ENCODE measurements at regions not wholly inside any gene's neighbourhood (a gene's known extent, or its start where the extent isn't known, plus 50 kb on each side); places are given as distances from the start of the nearest gene placed in this dataset.

DNA sequence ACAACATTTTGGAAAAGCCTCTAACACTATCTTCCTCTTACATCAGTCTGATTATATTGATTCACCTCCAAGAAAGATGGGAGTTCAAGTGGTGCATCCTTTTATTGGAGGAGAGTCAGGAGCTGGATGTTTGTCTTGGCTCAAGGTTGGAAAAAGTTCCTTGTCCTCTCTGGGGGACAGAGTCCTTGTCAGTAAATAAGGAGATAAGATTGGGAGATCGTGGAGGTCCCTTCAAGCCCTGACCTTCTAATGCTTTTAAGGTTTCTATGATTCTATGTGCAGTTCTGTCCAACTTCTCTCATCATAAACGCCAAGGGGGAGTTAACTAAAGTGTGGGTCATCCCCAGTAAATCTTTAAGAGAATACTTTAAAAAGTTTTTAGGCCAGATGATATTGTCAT lies 60.9 kb upstream of the CCBE1 start:
- TF ChIP-seq, protein P1, sequence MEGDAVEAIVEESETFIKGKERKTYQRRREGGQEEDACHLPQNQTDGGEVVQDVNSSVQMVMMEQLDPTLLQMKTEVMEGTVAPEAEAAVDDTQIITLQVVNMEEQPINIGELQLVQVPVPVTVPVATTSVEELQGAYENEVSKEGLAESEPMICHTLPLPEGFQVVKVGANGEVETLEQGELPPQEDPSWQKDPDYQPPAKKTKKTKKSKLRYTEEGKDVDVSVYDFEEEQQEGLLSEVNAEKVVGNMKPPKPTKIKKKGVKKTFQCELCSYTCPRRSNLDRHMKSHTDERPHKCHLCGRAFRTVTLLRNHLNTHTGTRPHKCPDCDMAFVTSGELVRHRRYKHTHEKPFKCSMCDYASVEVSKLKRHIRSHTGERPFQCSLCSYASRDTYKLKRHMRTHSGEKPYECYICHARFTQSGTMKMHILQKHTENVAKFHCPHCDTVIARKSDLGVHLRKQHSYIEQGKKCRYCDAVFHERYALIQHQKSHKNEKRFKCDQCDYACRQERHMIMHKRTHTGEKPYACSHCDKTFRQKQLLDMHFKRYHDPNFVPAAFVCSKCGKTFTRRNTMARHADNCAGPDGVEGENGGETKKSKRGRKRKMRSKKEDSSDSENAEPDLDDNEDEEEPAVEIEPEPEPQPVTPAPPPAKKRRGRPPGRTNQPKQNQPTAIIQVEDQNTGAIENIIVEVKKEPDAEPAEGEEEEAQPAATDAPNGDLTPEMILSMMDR (conservative IDR thresholded peaks at IDR 0.05) = no peak
- no peak for TF ChIP-seq EZH2 (IDR thresholded peaks at IDR 0.05; ENCODE audit: low read depth)
